PC-9 (cell line): ENCODE measurements at regions not wholly inside any gene's neighbourhood (a gene's known extent, or its start where the extent isn't known, plus 50 kb on each side); places are given as distances from the start of the nearest gene placed in this dataset.

ENCODE experiments used
- BruUV-seq: library from RNA; stranded (reverse); fragments of 400-500 nt; replicated peaks from 2 replicates; lab custom pipeline; 2021; lab: Mats Ljungman, UMichigan
- CTCF ChIA-PET: fragments of 300-600 bp; sonication (Branson Sonifier 250); formaldehyde crosslinking; loops from one replicate; lab custom pipeline; 2022; ENCODE audit warnings: antibody characterized with exemption; lab: Charles Lee
- POLR2A ChIA-PET: fragments of 300-600 bp; sonication (Branson Sonifier 250); formaldehyde crosslinking; loops from one replicate; lab custom pipeline; 2022; ENCODE audit warnings: antibody characterized with exemption; ENCODE audit not compliant: unreplicated experiment; lab: Charles Lee
- DNase-seq, 2 experiments: peaks; one replicate each; pipeline versions ENCODE4 v3.0.0 to v3.0.0-alpha.2; 2015 to 2022; ENCODE audit warnings: mixed read lengths in 1 of 2
- H2AFZ ChIP-seq: fragments of 200-600 bp; sonication (generic); 2 replicates; pipeline ENCODE4 v1.8.1; 2017; ENCODE audit warnings: antibody characterized with exemption
- H3F3A ChIP-seq: fragments of 200-600 bp; sonication (generic); 2 replicates; pipeline ENCODE4 v1.8.1; 2017; ENCODE audit warnings: antibody characterized with exemption, mild to moderate bottlenecking, low read depth; ENCODE audit not compliant: insufficient read depth
- H3K27ac ChIP-seq: fragments of 200-600 bp; sonication (generic); 2 replicates; pipeline ENCODE4 v1.6.1; 2016; ENCODE audit warnings: mixed run types
- H3K27me3 ChIP-seq: fragments of 200-600 bp; sonication (generic); 2 replicates; pipeline ENCODE4 v1.6.1; 2016; ENCODE audit warnings: low read depth, mixed run types; ENCODE audit not compliant: insufficient read depth
- H3K36me3 ChIP-seq: fragments of 200-600 bp; sonication (generic); 2 replicates; pipeline ENCODE4 v1.6.1; 2016; ENCODE audit warnings: low read depth, mixed run types
- H3K4me1 ChIP-seq: fragments of 200-600 bp; sonication (generic); replicated peaks from 2 replicates; pipeline ENCODE4 v1.6.1; 2016; ENCODE audit warnings: mixed run types; ENCODE audit not compliant: insufficient read depth
- H3K4me2 ChIP-seq: fragments of 200-600 bp; sonication (generic); 2 replicates; pipeline ENCODE4 v1.6.1; 2017; ENCODE audit warnings: mixed run types
- H3K4me3 ChIP-seq: fragments of 200-600 bp; sonication (generic); 2 replicates; pipeline ENCODE4 v1.6.1; 2016; ENCODE audit warnings: mixed run types
- H3K79me2 ChIP-seq: fragments of 200-600 bp; sonication (generic); 2 replicates; pipeline ENCODE4 v1.6.1; 2017; ENCODE audit warnings: low read depth, mixed run types
- H3K9me2 ChIP-seq: fragments of 200-600 bp; sonication (generic); 2 replicates; pipeline ENCODE4 v1.8.1; 2017; ENCODE audit warnings: mild to moderate bottlenecking; ENCODE audit not compliant: insufficient read depth
- H3K9me3 ChIP-seq: fragments of 200-600 bp; sonication (generic); 2 replicates; pipeline ENCODE4 v1.8.1; 2016; ENCODE audit warnings: low read depth; ENCODE audit not compliant: insufficient read depth
- H4K20me1 ChIP-seq: fragments of 200-600 bp; sonication (generic); 2 replicates; pipeline ENCODE4 v1.8.1; 2017; ENCODE audit not compliant: insufficient read depth
- EZH2 ChIP-seq: fragments of 200-600 bp; sonication (generic); IDR thresholded peaks from 2 replicates; pipeline ENCODE4 v1.8.0; 2017; ENCODE audit warnings: antibody characterized with exemption, low read depth
- intact Hi-C: fragments of 100-400 bp; cut with micrococcal nuclease; formaldehyde crosslinking; loops from one replicate; pipeline ENCODE4 v1.10.0; 2022; ENCODE audit not compliant: unreplicated experiment
- TF ChIP-seq, protein P1 (sequence below): fragments of 200-600 bp; sonication (generic); conservative IDR thresholded peaks from 2 replicates; pipeline ENCODE4 v1.6.1; 2017; ENCODE audit warnings: mixed run types, antibody characterized with exemption, mild to moderate bottlenecking, moderate library complexity

DNA sequence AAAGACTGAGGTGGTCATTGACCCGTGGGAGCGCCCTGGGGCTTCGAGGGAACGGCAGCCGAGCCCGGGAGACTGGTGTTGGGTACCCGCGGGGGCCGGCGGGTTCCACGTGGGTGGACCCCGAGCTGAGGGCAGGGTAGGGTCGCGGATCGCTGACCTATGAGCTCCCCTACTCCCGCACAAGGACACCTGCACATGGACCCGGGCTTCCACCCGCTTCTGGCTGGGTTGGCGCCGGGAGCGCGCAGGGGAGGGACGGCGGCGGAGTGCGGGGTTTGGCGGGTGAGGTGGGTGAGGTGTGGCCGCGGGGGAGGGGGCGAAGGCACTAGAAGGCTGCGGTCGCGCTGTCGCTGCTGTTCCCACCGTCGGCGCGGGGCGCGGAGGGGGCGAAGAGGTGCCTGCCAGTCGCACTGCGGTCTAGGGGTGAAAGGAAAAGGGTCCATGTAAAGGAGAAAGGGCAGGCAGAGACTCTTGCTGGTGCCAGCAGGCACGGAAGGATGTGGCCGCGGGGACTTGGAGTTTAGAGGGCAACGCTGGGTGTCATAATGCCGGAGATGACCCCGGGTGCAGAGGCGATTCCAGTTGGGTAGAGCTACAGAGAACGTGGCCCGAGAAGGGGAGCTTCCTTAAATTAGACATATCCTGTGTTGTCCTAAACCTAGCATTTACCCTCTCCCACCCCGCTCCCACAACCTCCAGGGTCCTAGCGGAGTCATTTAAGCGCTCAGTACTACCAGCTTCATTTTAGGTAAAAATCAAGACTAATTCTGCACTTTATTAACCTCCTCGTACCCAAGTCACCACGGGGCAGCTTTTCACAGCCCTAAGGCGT lies 245.9 kb upstream of the TOPAZ1 start:
- intact Hi-C loops = loop anchor here (2.0 to 10.0 kb wide), 4 partner anchors 117 to 453 kb away; no protein-coding TSS in a partner anchor
- no peaks in the 10 kb centered on the region for H3K9me2 ChIP-seq
- no peaks in the 10 kb centered on the region for H3K36me3 ChIP-seq
- H3K4me3 ChIP-seq = peak overlapping the region; percentile 70
- H3K79me2 ChIP-seq = peaks cover 39% of the 10 kb centered on the region
- peak overlapping the region; percentile 87 for H2AFZ ChIP-seq
- H3K4me2 ChIP-seq = peak overlapping the region; percentile 99
- ChIA-PET CTCF (interaction anchor here (0.6 kb wide), 1 partner anchor 203 kb away, joined by 4 read pairs; no protein-coding TSS in a partner anchor), POLR2A (interaction anchor here (0.6 kb wide), 1 partner anchor 158 kb away, joined by 4 read pairs; no protein-coding TSS in a partner anchor)
- peak overlapping the region; percentile 88 for H3K27ac ChIP-seq
- H3K9me3 ChIP-seq = no peaks in the 10 kb centered on the region
- H3K27me3 ChIP-seq = no peaks in the 10 kb centered on the region
- peaks cover 20% of the 10 kb centered on the region; the same call in 1 of the 2 replicates for H3F3A ChIP-seq
- TF ChIP-seq, protein P1, sequence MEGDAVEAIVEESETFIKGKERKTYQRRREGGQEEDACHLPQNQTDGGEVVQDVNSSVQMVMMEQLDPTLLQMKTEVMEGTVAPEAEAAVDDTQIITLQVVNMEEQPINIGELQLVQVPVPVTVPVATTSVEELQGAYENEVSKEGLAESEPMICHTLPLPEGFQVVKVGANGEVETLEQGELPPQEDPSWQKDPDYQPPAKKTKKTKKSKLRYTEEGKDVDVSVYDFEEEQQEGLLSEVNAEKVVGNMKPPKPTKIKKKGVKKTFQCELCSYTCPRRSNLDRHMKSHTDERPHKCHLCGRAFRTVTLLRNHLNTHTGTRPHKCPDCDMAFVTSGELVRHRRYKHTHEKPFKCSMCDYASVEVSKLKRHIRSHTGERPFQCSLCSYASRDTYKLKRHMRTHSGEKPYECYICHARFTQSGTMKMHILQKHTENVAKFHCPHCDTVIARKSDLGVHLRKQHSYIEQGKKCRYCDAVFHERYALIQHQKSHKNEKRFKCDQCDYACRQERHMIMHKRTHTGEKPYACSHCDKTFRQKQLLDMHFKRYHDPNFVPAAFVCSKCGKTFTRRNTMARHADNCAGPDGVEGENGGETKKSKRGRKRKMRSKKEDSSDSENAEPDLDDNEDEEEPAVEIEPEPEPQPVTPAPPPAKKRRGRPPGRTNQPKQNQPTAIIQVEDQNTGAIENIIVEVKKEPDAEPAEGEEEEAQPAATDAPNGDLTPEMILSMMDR = no peak
- BruUV-seq = no TSS peak
- peak; percentile 27 to 46 for DNase-seq
- peaks cover under 1% of the 10 kb centered on the region; the same call in 1 of the 2 replicates for H4K20me1 ChIP-seq
- peaks cover 10% of the 10 kb centered on the region for H3K4me1 ChIP-seq

DNA sequence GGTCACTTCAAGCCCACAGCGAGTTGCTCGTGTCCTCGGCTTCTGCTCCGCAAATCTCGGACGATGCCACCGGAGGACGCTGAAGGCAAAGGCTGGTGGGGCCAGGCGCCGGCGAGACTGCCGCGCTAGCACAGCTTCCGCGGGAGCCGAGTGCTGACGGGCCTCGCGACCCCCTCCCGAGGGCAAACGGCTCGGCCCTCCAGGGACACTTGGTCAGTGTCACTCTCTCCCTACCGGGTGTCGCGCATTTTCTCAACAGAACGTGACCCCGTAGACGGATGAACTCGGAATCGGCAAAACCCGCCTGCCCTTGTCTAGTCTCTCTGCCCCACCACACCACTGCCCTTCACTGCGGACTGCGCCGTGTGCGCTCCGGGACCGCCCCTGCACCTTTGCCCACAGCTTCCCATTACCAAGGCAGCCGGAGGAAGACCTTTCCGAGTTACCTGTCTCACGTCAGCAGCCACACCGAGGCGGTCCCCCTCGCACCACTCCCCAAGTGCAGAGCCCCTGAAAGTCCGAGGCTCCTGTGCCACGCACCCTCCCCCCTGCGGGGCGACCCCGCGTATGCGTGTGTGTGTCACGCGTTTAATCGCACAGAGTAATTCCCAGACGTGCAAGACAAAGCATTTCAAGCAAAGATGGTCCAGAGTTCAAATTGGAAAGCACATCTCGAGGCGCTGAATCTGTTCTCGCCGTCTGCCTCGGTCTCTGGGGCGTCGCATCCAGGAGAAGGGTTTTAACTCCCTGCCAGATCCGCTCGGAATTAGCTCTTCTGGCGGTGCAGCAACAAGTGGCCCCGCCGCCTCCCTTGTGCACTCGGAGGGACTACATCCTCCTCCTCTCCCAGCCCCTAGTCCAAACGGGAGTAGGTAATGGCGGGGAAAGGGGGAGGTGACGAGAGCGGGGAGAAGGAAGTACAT lies 245.0 kb upstream of the TOPAZ1 start:
- BruUV-seq = no TSS peak
- Histone ChIP-seq H3K36me3 (no peaks in the 10 kb centered on the region), H4K20me1 (peaks cover 6% of the 10 kb centered on the region; the same call in 1 of the 2 replicates), H3K4me3 (peak overlapping the region; percentile 70), H2AFZ (peak overlapping the region; percentile 87; the same call in 1 of the 2 replicates), H3K4me1 (peaks cover 19% of the 10 kb centered on the region), H3F3A (peaks cover 26% of the 10 kb centered on the region; the same call in 1 of the 2 replicates), H3K4me2 (peak overlapping the region; percentile 99), H3K27ac (peak overlapping the region; percentile 88), H3K9me3 (no peaks in the 10 kb centered on the region), H3K27me3 (no peaks in the 10 kb centered on the region), H3K79me2 (peaks cover 48% of the 10 kb centered on the region), H3K9me2 (no peaks in the 10 kb centered on the region)
- no peak for TF ChIP-seq EZH2
- TF ChIP-seq, protein P1 = no peak
- DNase-seq = peak; percentile 65 to 69
- ChIA-PET POLR2A (interaction anchor here (0.6 kb wide), 1 partner anchor 157 kb away, joined by 4 read pairs; no protein-coding TSS in a partner anchor), CTCF (interaction anchor here (0.6 to 1.1 kb wide), 2 partner anchors 124 to 202 kb away, joined by 3 to 4 read pairs; no protein-coding TSS in a partner anchor)
- intact Hi-C loops = loop anchor here (1.0 to 10.0 kb wide), 4 partner anchors 124 to 454 kb away; no protein-coding TSS in a partner anchor
